ENCODE measurements at regions not wholly inside any gene's neighbourhood (a gene's known extent, or its start where the extent isn't known, plus 50 kb on each side); places are given as distances from the start of the nearest gene placed in this dataset.

DNA sequence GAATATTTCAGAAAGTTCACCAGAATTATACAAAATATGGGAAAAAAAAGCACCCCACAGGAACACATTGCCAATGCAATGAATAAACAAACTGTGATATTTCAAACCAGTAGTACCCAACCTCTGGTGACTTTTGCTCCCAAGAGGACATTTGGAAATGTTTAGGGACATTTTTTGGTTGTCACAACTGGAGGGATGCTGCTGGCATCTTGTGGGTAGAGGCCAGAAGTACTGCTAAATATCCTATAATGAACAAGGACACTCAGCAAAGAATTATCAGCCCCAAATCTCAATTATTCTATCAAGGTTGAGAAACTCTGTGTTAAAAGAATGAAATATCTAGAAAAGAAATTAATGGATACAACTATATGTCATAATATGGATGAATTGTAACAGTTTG is 1334.4 kb upstream of the FLRT2 start:
- TF ChIP-seq CTCF (IDR thresholded peaks at IDR 0.05) (no peak), POLR2A (IDR thresholded peaks at IDR 0.05) (no peak)
